HEK293 (cell line): ENCODE measurements at regions not wholly inside any gene's neighbourhood (a gene's known extent, or its start where the extent isn't known, plus 50 kb on each side); places are given as distances from the start of the nearest gene placed in this dataset.
A peak's percentile ranks its signal among the peaks of the same experiment; 100 is the strongest.

Experiments used
- EGR2 ChIP-seq: fragments of 450-650 bp; formaldehyde crosslinking; IDR thresholded peaks from 2 replicates; pipeline ENCODE4 v1.5.1; 2016; ENCODE audit warnings: low read depth, missing biosample characterization, missing genetic modification characterization
- GLI2 ChIP-seq: fragments of 450-650 bp; formaldehyde crosslinking; IDR thresholded peaks from 2 replicates; pipeline ENCODE4; 2017; ENCODE audit warnings: missing biosample characterization, missing genetic modification characterization, low read depth, borderline replicate concordance
- GLIS1 ChIP-seq: fragments of 450-650 bp; formaldehyde crosslinking; IDR thresholded peaks from 2 replicates; pipeline ENCODE4 v1.5.1; 2016; ENCODE audit warnings: missing biosample characterization, missing genetic modification characterization
- KLF7 ChIP-seq: fragments of 450-650 bp; formaldehyde crosslinking; IDR thresholded peaks from 2 replicates; pipeline ENCODE4 v1.5.1; 2016; ENCODE audit warnings: missing biosample characterization, missing genetic modification characterization, borderline replicate concordance
- KLF9 ChIP-seq: fragments of 450-650 bp; formaldehyde crosslinking; IDR thresholded peaks from 2 replicates; pipeline ENCODE4 v1.5.1; 2016; ENCODE audit warnings: missing biosample characterization, missing genetic modification characterization, low read depth
- REPIN1 ChIP-seq: fragments of 450-650 bp; formaldehyde crosslinking; IDR thresholded peaks from 2 replicates; pipeline ENCODE4 v1.5.1; 2017; ENCODE audit warnings: missing biosample characterization, missing genetic modification characterization, low read depth
- SETDB1 ChIP-seq: IDR thresholded peaks from one replicate; pipeline ENCODE4 v1.6.1; 2017; ENCODE audit warnings: mild to moderate bottlenecking, low read length, moderate library complexity, mixed read lengths; ENCODE audit not compliant: insufficient read length
- SP3 ChIP-seq: fragments of 450-650 bp; formaldehyde crosslinking; IDR thresholded peaks from 2 replicates; pipeline ENCODE4 v1.5.1; 2016; ENCODE audit warnings: missing biosample characterization, missing genetic modification characterization
- WT1 ChIP-seq: fragments of 450-650 bp; formaldehyde crosslinking; IDR thresholded peaks from 2 replicates; pipeline ENCODE4 v1.5.1; 2016; ENCODE audit warnings: missing biosample characterization, missing genetic modification characterization
- ZFP69B ChIP-seq: fragments of 450-650 bp; formaldehyde crosslinking; IDR thresholded peaks from 2 replicates; pipeline ENCODE4 v1.5.1; 2016; ENCODE audit warnings: missing biosample characterization, missing genetic modification characterization
- ZNF146 ChIP-seq: fragments of 450-650 bp; formaldehyde crosslinking; IDR thresholded peaks from 2 replicates; pipeline ENCODE4 v1.5.1; 2016; ENCODE audit warnings: missing biosample characterization, missing genetic modification characterization
- ZNF155 ChIP-seq: fragments of 450-650 bp; formaldehyde crosslinking; IDR thresholded peaks from 2 replicates; pipeline ENCODE4 v1.5.1; 2016; ENCODE audit warnings: missing biosample characterization, missing genetic modification characterization
- ZNF175 ChIP-seq: fragments of 450-650 bp; formaldehyde crosslinking; IDR thresholded peaks from 2 replicates; pipeline ENCODE4 v1.5.1; 2016; ENCODE audit warnings: missing biosample characterization, missing genetic modification characterization
- ZNF19 ChIP-seq: fragments of 450-650 bp; formaldehyde crosslinking; IDR thresholded peaks from 2 replicates; pipeline ENCODE4; 2016; ENCODE audit warnings: missing biosample characterization, missing genetic modification characterization, low read depth
- ZNF223 ChIP-seq: fragments of 450-650 bp; formaldehyde crosslinking; IDR thresholded peaks from 2 replicates; pipeline ENCODE4 v1.5.1; 2016; ENCODE audit warnings: missing biosample characterization, missing genetic modification characterization
- ZNF274 ChIP-seq, 2 experiments: fragments of 200-500 bp in 1 of 2; fragments of 450-650 bp in 1 of 2; sonication (Bioruptor generic) in 1 of 2; formaldehyde crosslinking in 1 of 2; IDR thresholded peaks; 2 replicates each; pipeline versions ENCODE4 v1.5.1 to v1.6.1; 2014 to 2016; ENCODE audit warnings: borderline replicate concordance in 1 of 2, inconsistent platforms in 1 of 2, low read length in 1 of 2, missing biosample characterization in 1 of 2, missing genetic modification characterization in 1 of 2
- ZNF423 ChIP-seq: fragments of 450-650 bp; formaldehyde crosslinking; IDR thresholded peaks from 2 replicates; pipeline ENCODE4 v1.5.1; 2016; ENCODE audit warnings: missing biosample characterization, missing genetic modification characterization
- ZNF426 ChIP-seq: fragments of 450-650 bp; formaldehyde crosslinking; IDR thresholded peaks from 2 replicates; pipeline ENCODE4 v1.5.1; 2017; ENCODE audit warnings: missing biosample characterization, missing genetic modification characterization, mild to moderate bottlenecking, inconsistent platforms, moderate library complexity
- ZNF544 ChIP-seq: fragments of 450-650 bp; formaldehyde crosslinking; IDR thresholded peaks from 2 replicates; pipeline ENCODE4 v1.5.0; 2017; ENCODE audit warnings: missing biosample characterization, missing genetic modification characterization
- ZNF571 ChIP-seq: fragments of 450-650 bp; formaldehyde crosslinking; IDR thresholded peaks from 2 replicates; pipeline ENCODE4 v1.5.0; 2017; ENCODE audit warnings: missing biosample characterization, missing genetic modification characterization
- ZNF600 ChIP-seq: fragments of 450-650 bp; formaldehyde crosslinking; IDR thresholded peaks from 2 replicates; pipeline ENCODE4 v1.5.1; 2016; ENCODE audit warnings: missing biosample characterization, missing genetic modification characterization
- ZNF626 ChIP-seq: fragments of 450-650 bp; sonication (Bioruptor Pico); formaldehyde crosslinking; IDR thresholded peaks from 2 replicates; pipeline ENCODE4 v1.5.1; 2018; ENCODE audit warnings: missing biosample characterization, missing genetic modification characterization, inconsistent platforms
- ZNF768 ChIP-seq: fragments of 450-650 bp; formaldehyde crosslinking; IDR thresholded peaks from 2 replicates; pipeline ENCODE4 v1.5.1; 2018; ENCODE audit warnings: missing biosample characterization, mild to moderate bottlenecking, missing genetic modification characterization
- ZNF777 ChIP-seq: fragments of 450-650 bp; formaldehyde crosslinking; IDR thresholded peaks from 2 replicates; pipeline ENCODE4 v1.5.1; 2017; ENCODE audit warnings: missing biosample characterization, missing genetic modification characterization, borderline replicate concordance
- ZNF830 ChIP-seq: fragments of 450-650 bp; IDR thresholded peaks from 2 replicates; pipeline ENCODE4 v1.5.0; 2018; ENCODE audit warnings: missing biosample characterization, missing genetic modification characterization, low read depth, mild to moderate bottlenecking, moderate library complexity
- TF ChIP-seq, protein P1 (sequence below): fragments of 450-650 bp; formaldehyde crosslinking; IDR thresholded peaks from 2 replicates; pipeline ENCODE4 v1.5.1; 2016; ENCODE audit warnings: missing biosample characterization, missing genetic modification characterization, borderline replicate concordance
- TF ChIP-seq, protein P2 (sequence below): fragments of 450-650 bp; formaldehyde crosslinking; IDR thresholded peaks from 2 replicates; pipeline ENCODE4 v1.5.1; 2016; ENCODE audit warnings: missing biosample characterization, missing genetic modification characterization
- TF ChIP-seq, protein P3 (sequence below): fragments of 450-650 bp; formaldehyde crosslinking; IDR thresholded peaks from 2 replicates; pipeline ENCODE4 v1.5.1; 2016; ENCODE audit warnings: missing biosample characterization, missing genetic modification characterization
- TF ChIP-seq, protein P4 (sequence below): fragments of 450-650 bp; formaldehyde crosslinking; IDR thresholded peaks from 2 replicates; pipeline ENCODE4 v1.5.1; 2017; ENCODE audit warnings: missing biosample characterization, missing genetic modification characterization
- TF ChIP-seq, protein P5 (sequence below): fragments of 450-650 bp; formaldehyde crosslinking; IDR thresholded peaks from 2 replicates; pipeline ENCODE4; 2016; ENCODE audit warnings: missing biosample characterization, missing genetic modification characterization

DNA sequence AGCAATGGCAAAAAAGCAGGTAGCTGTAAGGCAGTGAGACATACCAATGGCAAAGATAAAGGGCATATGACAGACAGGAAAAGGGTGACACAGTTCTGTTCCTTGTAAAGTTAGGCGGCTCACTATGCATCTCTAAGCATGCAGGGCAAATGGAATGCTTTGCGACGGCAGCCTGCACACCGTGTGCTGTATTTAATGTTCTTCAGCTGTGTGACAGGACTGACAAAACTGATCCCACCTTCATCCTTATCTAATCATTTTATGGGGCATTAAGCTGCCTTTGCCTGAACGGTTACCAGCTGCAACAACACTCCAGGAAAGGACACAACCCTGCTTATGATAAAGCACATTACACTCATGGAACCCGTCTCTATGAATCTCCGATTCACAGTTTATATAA, 80.5 kb upstream of the VAV3 start (continued):
- TF ChIP-seq, protein P1, sequence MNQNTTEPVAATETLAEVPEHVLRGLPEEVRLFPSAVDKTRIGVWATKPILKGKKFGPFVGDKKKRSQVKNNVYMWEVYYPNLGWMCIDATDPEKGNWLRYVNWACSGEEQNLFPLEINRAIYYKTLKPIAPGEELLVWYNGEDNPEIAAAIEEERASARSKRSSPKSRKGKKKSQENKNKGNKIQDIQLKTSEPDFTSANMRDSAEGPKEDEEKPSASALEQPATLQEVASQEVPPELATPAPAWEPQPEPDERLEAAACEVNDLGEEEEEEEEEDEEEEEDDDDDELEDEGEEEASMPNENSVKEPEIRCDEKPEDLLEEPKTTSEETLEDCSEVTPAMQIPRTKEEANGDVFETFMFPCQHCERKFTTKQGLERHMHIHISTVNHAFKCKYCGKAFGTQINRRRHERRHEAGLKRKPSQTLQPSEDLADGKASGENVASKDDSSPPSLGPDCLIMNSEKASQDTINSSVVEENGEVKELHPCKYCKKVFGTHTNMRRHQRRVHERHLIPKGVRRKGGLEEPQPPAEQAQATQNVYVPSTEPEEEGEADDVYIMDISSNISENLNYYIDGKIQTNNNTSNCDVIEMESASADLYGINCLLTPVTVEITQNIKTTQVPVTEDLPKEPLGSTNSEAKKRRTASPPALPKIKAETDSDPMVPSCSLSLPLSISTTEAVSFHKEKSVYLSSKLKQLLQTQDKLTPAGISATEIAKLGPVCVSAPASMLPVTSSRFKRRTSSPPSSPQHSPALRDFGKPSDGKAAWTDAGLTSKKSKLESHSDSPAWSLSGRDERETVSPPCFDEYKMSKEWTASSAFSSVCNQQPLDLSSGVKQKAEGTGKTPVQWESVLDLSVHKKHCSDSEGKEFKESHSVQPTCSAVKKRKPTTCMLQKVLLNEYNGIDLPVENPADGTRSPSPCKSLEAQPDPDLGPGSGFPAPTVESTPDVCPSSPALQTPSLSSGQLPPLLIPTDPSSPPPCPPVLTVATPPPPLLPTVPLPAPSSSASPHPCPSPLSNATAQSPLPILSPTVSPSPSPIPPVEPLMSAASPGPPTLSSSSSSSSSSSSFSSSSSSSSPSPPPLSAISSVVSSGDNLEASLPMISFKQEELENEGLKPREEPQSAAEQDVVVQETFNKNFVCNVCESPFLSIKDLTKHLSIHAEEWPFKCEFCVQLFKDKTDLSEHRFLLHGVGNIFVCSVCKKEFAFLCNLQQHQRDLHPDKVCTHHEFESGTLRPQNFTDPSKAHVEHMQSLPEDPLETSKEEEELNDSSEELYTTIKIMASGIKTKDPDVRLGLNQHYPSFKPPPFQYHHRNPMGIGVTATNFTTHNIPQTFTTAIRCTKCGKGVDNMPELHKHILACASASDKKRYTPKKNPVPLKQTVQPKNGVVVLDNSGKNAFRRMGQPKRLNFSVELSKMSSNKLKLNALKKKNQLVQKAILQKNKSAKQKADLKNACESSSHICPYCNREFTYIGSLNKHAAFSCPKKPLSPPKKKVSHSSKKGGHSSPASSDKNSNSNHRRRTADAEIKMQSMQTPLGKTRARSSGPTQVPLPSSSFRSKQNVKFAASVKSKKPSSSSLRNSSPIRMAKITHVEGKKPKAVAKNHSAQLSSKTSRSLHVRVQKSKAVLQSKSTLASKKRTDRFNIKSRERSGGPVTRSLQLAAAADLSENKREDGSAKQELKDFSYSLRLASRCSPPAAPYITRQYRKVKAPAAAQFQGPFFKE (tag by site-specific recombination), result no peak
- TF ChIP-seq ZNF423 (no peak), ZNF571 (tag by site-specific recombination) (no peak), ZNF768 (tag by site-specific recombination) (no peak), ZNF19 (no peak), EGR2 (tag by site-specific recombination) (no peak), ZNF426 (tag by site-specific recombination) (no peak), ZNF600 (tag by site-specific recombination) (no peak), SETDB1 (no peak), ZNF146 (tag by site-specific recombination) (no peak), GLIS1 (tag by site-specific recombination) (no peak), ZNF777 (tag by site-specific recombination) (no peak), ZNF223 (tag by site-specific recombination) (no peak), ZNF830 (tag by site-specific recombination) (no peak), REPIN1 (tag by site-specific recombination) (no peak), WT1 (tag by site-specific recombination) (no peak), KLF9 (tag by site-specific recombination) (no peak), ZNF544 (tag by site-specific recombination) (no peak), ZNF274 (IDR thresholded peaks at IDR 0.05; ENCODE audit: low read length) (no peak), ZNF274 (tag by site-specific recombination; IDR thresholded peaks at IDR 0.05; ENCODE audit: borderline replicate concordance) (no peak), ZNF155 (tag by site-specific recombination) (no peak), ZNF175 (no peak), ZNF626 (tag by site-specific recombination) (no peak), GLI2 (tag by site-specific recombination) (no peak), SP3 (tag by site-specific recombination) (no peak), KLF7 (tag by site-specific recombination) (no peak), ZFP69B (no peak)
- TF ChIP-seq, protein P2, sequence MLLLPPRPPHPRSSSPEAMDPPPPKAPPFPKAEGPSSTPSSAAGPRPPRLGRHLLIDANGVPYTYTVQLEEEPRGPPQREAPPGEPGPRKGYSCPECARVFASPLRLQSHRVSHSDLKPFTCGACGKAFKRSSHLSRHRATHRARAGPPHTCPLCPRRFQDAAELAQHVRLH (tag by site-specific recombination), result no peak
- TF ChIP-seq, protein P3, sequence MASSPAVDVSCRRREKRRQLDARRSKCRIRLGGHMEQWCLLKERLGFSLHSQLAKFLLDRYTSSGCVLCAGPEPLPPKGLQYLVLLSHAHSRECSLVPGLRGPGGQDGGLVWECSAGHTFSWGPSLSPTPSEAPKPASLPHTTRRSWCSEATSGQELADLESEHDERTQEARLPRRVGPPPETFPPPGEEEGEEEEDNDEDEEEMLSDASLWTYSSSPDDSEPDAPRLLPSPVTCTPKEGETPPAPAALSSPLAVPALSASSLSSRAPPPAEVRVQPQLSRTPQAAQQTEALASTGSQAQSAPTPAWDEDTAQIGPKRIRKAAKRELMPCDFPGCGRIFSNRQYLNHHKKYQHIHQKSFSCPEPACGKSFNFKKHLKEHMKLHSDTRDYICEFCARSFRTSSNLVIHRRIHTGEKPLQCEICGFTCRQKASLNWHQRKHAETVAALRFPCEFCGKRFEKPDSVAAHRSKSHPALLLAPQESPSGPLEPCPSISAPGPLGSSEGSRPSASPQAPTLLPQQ (tag by site-specific recombination), result 0 out of 2 replicates have a peak, but pooled peaks have one; percentile 15
- TF ChIP-seq, protein P4, sequence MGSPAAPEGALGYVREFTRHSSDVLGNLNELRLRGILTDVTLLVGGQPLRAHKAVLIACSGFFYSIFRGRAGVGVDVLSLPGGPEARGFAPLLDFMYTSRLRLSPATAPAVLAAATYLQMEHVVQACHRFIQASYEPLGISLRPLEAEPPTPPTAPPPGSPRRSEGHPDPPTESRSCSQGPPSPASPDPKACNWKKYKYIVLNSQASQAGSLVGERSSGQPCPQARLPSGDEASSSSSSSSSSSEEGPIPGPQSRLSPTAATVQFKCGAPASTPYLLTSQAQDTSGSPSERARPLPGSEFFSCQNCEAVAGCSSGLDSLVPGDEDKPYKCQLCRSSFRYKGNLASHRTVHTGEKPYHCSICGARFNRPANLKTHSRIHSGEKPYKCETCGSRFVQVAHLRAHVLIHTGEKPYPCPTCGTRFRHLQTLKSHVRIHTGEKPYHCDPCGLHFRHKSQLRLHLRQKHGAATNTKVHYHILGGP (tag by site-specific recombination), result no peak
- TF ChIP-seq, protein P5, sequence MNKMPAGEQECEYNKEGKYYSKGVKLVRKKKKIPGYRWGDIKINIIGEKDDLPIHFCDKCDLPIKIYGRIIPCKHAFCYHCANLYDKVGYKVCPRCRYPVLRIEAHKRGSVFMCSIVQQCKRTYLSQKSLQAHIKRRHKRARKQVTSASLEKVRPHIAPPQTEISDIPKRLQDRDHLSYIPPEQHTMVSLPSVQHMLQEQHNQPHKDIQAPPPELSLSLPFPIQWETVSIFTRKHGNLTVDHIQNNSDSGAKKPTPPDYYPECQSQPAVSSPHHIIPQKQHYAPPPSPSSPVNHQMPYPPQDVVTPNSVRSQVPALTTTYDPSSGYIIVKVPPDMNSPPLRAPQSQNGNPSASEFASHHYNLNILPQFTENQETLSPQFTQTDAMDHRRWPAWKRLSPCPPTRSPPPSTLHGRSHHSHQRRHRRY, result no peak
